MM.1S (cell line): ENCODE measurements at regions not wholly inside any gene's neighbourhood (a gene's known extent, or its start where the extent isn't known, plus 50 kb on each side); places are given as distances from the start of the nearest gene placed in this dataset.

Experiments used
- DNase-seq: peaks from one replicate; pipeline ENCODE4 v3.0.0-alpha.2; 2015
- H2AFZ ChIP-seq: fragments of 300-600 bp; sonication (generic); 2 replicates; pipeline ENCODE4 v1.6.0; 2016; ENCODE audit warnings: antibody characterized with exemption, low read length
- H3F3A ChIP-seq: fragments of 300-600 bp; sonication (generic); 2 replicates; pipeline ENCODE4 v1.6.1; 2016; ENCODE audit warnings: mild to moderate bottlenecking, antibody characterized with exemption, low read length, moderate library complexity, mixed read lengths; ENCODE audit not compliant: insufficient read depth
- H3K27ac ChIP-seq: fragments of 300-600 bp; sonication (generic); 2 replicates; pipeline ENCODE4 v1.5.1; 2016; ENCODE audit warnings: mild to moderate bottlenecking, low read length
- H3K27me3 ChIP-seq: fragments of 300-600 bp; sonication (generic); replicated peaks from 2 replicates; pipeline ENCODE4 v1.6.0; 2016; ENCODE audit warnings: low read length; ENCODE audit not compliant: insufficient read depth
- H3K36me3 ChIP-seq: fragments of 300-600 bp; sonication (generic); replicated peaks from 2 replicates; pipeline ENCODE4 v1.6.1; 2016; ENCODE audit warnings: mild to moderate bottlenecking, low read length, mixed read lengths; ENCODE audit not compliant: insufficient read depth
- H3K4me1 ChIP-seq: fragments of 300-600 bp; sonication (generic); 2 replicates; pipeline ENCODE4 v1.6.1; 2016; ENCODE audit warnings: low read length, mixed read lengths
- H3K4me2 ChIP-seq: fragments of 300-600 bp; sonication (generic); 2 replicates; pipeline ENCODE4 v1.6.0; 2016; ENCODE audit warnings: low read depth, low read length
- H3K4me3 ChIP-seq: fragments of 300-600 bp; sonication (generic); 2 replicates; pipeline ENCODE4 v1.5.1; 2016; ENCODE audit warnings: low read length, mixed read lengths
- H3K79me2 ChIP-seq: fragments of 300-600 bp; sonication (generic); 2 replicates; pipeline ENCODE4 v1.6.1; 2016; ENCODE audit warnings: mixed run types, low read length, mixed read lengths
- H3K9ac ChIP-seq: fragments of 300-600 bp; sonication (generic); 2 replicates; pipeline ENCODE4 v1.6.1; 2016; ENCODE audit warnings: low read length, mixed read lengths
- H3K9me2 ChIP-seq: fragments of 300-600 bp; sonication (generic); replicated peaks from 2 replicates; pipeline ENCODE4 v1.6.1; 2016; ENCODE audit warnings: mild to moderate bottlenecking, low read length, mixed read lengths; ENCODE audit not compliant: insufficient read depth
- H3K9me3 ChIP-seq: fragments of 300-600 bp; sonication (generic); replicated peaks from 2 replicates; pipeline ENCODE4 v1.6.1; 2016; ENCODE audit warnings: mild to moderate bottlenecking, low read length, mixed read lengths; ENCODE audit not compliant: insufficient read depth
- H4K20me1 ChIP-seq: fragments of 300-600 bp; sonication (generic); 2 replicates; pipeline ENCODE4 v1.6.1; 2016; ENCODE audit warnings: mild to moderate bottlenecking, low read length, moderate library complexity, mixed read lengths; ENCODE audit not compliant: insufficient read depth
- CTCF ChIP-seq: fragments of 300-600 bp; sonication (generic); IDR thresholded peaks from 2 replicates; pipeline ENCODE4 v1.5.1; 2016; ENCODE audit warnings: antibody characterized with exemption, low read length, mixed read lengths
- EZH2 ChIP-seq: fragments of 300-600 bp; sonication (generic); optimal IDR thresholded peaks from 2 replicates; pipeline ENCODE3; 2017; ENCODE audit warnings: low read depth, mild to moderate bottlenecking, antibody characterized with exemption, low read length, mixed read lengths
- EZH2phosphoT487 ChIP-seq: fragments of 300-600 bp; sonication (generic); IDR thresholded peaks from 2 replicates; pipeline ENCODE4 v1.6.1; 2018; ENCODE audit warnings: antibody characterized with exemption, low read length

DNA sequence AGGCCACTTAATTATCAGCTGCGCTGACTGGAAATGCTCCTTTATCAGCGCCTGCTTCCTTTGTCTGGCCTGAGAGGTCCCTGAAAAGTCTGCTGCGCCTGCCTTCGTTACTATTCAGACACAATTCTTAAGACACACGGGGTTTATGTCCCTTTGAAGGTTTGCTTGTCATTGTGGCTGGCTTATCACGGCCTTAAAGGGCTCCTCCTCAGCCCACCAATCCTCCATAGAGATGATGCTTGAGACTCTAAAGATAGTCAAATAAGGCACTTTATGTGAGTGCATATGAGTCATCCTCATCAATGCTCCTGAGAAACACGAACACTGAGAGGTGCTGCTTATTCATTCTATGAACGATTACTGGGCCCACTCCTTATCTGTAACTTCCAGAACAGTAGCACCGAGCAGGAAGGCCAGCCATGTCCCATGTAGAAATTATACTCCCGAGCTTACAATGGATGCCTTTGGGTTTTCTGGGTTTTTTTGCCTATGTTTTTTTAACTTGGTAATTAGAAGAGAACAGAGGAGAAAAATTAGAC lies 1268.2 kb upstream of the TMEM132C start:
- no peaks in the 10 kb centered on the region for H3K36me3 ChIP-seq

DNA sequence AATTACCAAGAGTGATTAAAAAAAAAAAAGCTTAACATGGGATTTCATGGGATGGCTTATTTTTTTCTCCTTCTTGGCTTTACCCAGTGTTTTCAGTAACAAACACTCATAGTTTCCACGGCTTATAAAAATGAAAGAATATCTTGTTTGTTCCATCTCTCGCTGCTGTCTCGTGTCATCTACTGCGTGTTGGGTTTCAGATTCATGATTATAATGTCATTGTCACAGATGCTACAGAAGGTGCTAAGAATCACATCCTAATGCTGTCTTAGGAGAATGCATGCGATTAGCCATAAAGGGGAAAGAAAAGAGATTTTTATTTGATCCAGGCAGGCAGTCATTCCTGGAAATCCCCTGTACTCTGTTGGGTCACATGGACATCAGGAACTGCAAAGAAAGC lies 1267.6 kb upstream of the TMEM132C start:
- no peaks in the 10 kb centered on the region for H3K4me1 ChIP-seq
- H3K36me3 ChIP-seq = no peaks in the 10 kb centered on the region
- DNase-seq = no peak
- H3K4me2 ChIP-seq = no peak overlapping the region
- no peaks in the 10 kb centered on the region for H3K79me2 ChIP-seq
- no peak overlapping the region for H3K4me3 ChIP-seq
- no peaks in the 10 kb centered on the region for H3F3A ChIP-seq
- no peaks in the 10 kb centered on the region for H3K9me2 ChIP-seq
- H3K27ac ChIP-seq = no peak overlapping the region
- TF ChIP-seq EZH2 (no peak), EZH2phosphoT487 (no peak), CTCF (no peak)
- H3K9me3 ChIP-seq = no peaks in the 10 kb centered on the region
- H2AFZ ChIP-seq = no peak overlapping the region
- no peak overlapping the region for H3K9ac ChIP-seq
- no peaks in the 10 kb centered on the region for H3K27me3 ChIP-seq
- no peaks in the 10 kb centered on the region for H4K20me1 ChIP-seq

More for the DNA sequence above, 1268.2 kb upstream of the TMEM132C start:
- Histone ChIP-seq H3K9ac (no peak overlapping the region), H3K4me1 (no peaks in the 10 kb centered on the region), H3K9me3 (no peaks in the 10 kb centered on the region), H3K27me3 (no peaks in the 10 kb centered on the region), H2AFZ (no peak overlapping the region), H3F3A (no peaks in the 10 kb centered on the region), H4K20me1 (no peaks in the 10 kb centered on the region), H3K27ac (no peak overlapping the region), H3K4me3 (no peak overlapping the region), H3K4me2 (no peak overlapping the region), H3K79me2 (no peaks in the 10 kb centered on the region), H3K9me2 (no peaks in the 10 kb centered on the region)
- DNase-seq = no peak
- TF ChIP-seq CTCF = no peak
- no peak for TF ChIP-seq EZH2
- TF ChIP-seq EZH2phosphoT487 = no peak

DNA sequence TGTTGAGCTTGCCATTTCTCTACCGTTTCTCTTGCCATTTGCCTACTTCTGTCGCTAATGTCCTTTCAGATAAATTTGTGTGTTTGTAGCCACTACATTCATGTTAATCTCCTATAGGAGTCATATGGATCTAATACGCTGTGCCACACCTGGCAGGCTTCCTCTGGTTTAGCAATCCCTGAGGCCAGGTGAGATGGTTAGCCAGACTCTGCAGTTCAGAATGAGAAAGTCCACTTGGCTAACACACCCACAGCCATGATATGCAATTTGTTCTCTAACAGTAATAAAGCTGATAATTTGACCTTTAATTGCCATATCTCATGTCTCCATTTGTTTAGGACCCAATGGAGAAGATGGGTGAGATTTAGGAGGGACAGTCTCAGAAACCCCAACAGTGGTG lies 1261.6 kb upstream of the TMEM132C start:
- H3K4me1 ChIP-seq = no peaks in the 10 kb centered on the region
- no peak for DNase-seq
- no peaks in the 10 kb centered on the region for H4K20me1 ChIP-seq
- no peaks in the 10 kb centered on the region for H3F3A ChIP-seq
- TF ChIP-seq EZH2phosphoT487 = no peak
- TF ChIP-seq EZH2 = no peak
- no peak for TF ChIP-seq CTCF
- no peaks in the 10 kb centered on the region for H3K79me2 ChIP-seq
- no peak overlapping the region for H3K4me2 ChIP-seq
- H3K9ac ChIP-seq = no peak overlapping the region
- H3K4me3 ChIP-seq = no peak overlapping the region
- no peak overlapping the region for H3K27ac ChIP-seq
- H2AFZ ChIP-seq = no peak overlapping the region
- no peaks in the 10 kb centered on the region for H3K9me2 ChIP-seq
- H3K9me3 ChIP-seq = no peaks in the 10 kb centered on the region
- H3K27me3 ChIP-seq = no peaks in the 10 kb centered on the region
- no peaks in the 10 kb centered on the region for H3K36me3 ChIP-seq

GRCh38 chr12:127006972-127007371 lies 1260.0 kb upstream of the TMEM132C start:
- no peaks in the 10 kb centered on the region for H3K27me3 ChIP-seq

More at GRCh38 chr12:127006972-127007371, 1260.0 kb upstream of the TMEM132C start:
- Histone ChIP-seq H3K4me1 (no peaks in the 10 kb centered on the region), H2AFZ (no peak overlapping the region), H3K9me2 (no peaks in the 10 kb centered on the region), H3K9ac (no peak overlapping the region), H4K20me1 (no peaks in the 10 kb centered on the region), H3K79me2 (no peaks in the 10 kb centered on the region), H3K4me2 (no peak overlapping the region), H3F3A (no peaks in the 10 kb centered on the region), H3K9me3 (no peaks in the 10 kb centered on the region), H3K4me3 (no peak overlapping the region), H3K27ac (no peak overlapping the region), H3K36me3 (no peaks in the 10 kb centered on the region)
- DNase-seq = no peak
- no peak for TF ChIP-seq EZH2
